GM12878 (cell line): ENCODE measurements at regions not wholly inside any gene's neighbourhood (a gene's known extent, or its start where the extent isn't known, plus 50 kb on each side); places are given as distances from the start of the nearest gene placed in this dataset.

ENCODE experiments used
- ATAC-seq: fragments of 200-7000 bp; cut with Tn5 transposase; 3 replicates; pipeline ENCODE4 v1.9.1; 2020; ENCODE audit warnings: mild to moderate bottlenecking, moderate library complexity
- BruUV-seq: library from RNA; stranded (reverse); fragments of 400-500 nt; replicated peaks from 2 replicates; lab custom pipeline; 2021; lab: Mats Ljungman, UMichigan
- CTCF ChIA-PET: fragments of 300-600 bp; sonication (Branson Sonifier 250); formaldehyde crosslinking; extraction: SDS; loops from one replicate; lab custom pipeline; 2021; ENCODE audit warnings: inconsistent platforms; lab: Yijun Ruan, JAX
- POLR2A ChIA-PET: fragments of 350-600 bp; formaldehyde crosslinking; extraction: SDS; loops from one replicate; lab custom pipeline; 2021; ENCODE audit warnings: inconsistent platforms; lab: Charles Lee
- RAD21 ChIA-PET: fragments of 300-600 bp; sonication (Branson Sonifier 250); formaldehyde crosslinking; loops from one replicate; lab custom pipeline; 2023; ENCODE audit warnings: antibody characterized with exemption; ENCODE audit not compliant: unreplicated experiment; lab: Charles Lee
- SMC1A ChIA-PET: fragments of 300-600 bp; sonication (Branson Sonifier 250); formaldehyde crosslinking; loops from one replicate; lab custom pipeline; 2023; ENCODE audit not compliant: unreplicated experiment, uncharacterized antibody; lab: Charles Lee
- DNase-seq: peaks from one replicate; pipeline ENCODE4 v3.0.0-alpha.2; 2011; ENCODE audit warnings: low read depth, low spot score
- FAIRE-seq: peaks from 3 replicates; lab custom pipeline; 2011; peaks lifted over from hg19 to GRCh38; lab: Jason Lieb, UNC
- H2AFZ ChIP-seq: 2 replicates; pipeline ENCODE4 v1.6.0; 2011; ENCODE audit warnings: low read depth, low read length, control low read depth; ENCODE audit not compliant: control insufficient read depth
- H3K27ac ChIP-seq: 2 replicates; pipeline ENCODE4 v1.5.1; 2011; ENCODE audit warnings: control low read depth; ENCODE audit not compliant: control insufficient read depth, insufficient read depth
- H3K27me3 ChIP-seq, 2 experiments: replicated peaks in 1 of 2; 2 replicates each; pipeline versions ENCODE4 v1.6.0 to v1.6.1; 2011; ENCODE audit warnings: low read length in 1 of 2; ENCODE audit not compliant: control insufficient read depth in 2 of 2, insufficient read depth in 2 of 2
- H3K36me3 ChIP-seq, 2 experiments: 2 replicates each; pipeline ENCODE4 v1.5.1; 2011; ENCODE audit warnings: low read length in 1 of 2; ENCODE audit not compliant: control insufficient read depth in 2 of 2, insufficient read depth in 2 of 2
- H3K4me1 ChIP-seq: 2 replicates; pipeline ENCODE4 v1.6.1; 2011; ENCODE audit warnings: mild to moderate bottlenecking, low read length, moderate library complexity, mixed read lengths; ENCODE audit not compliant: control insufficient read depth, insufficient read depth
- H3K4me2 ChIP-seq: 2 replicates; pipeline ENCODE4 v1.6.0; 2011; ENCODE audit warnings: control low read depth; ENCODE audit not compliant: control insufficient read depth, insufficient read depth
- H3K4me3 ChIP-seq: fragments of 200-600 bp; sonication (generic); 2 replicates; pipeline ENCODE4 v1.5.1; 2016
- H3K79me2 ChIP-seq: 2 replicates; pipeline ENCODE4 v1.6.0; 2011; ENCODE audit warnings: low read length; ENCODE audit not compliant: control insufficient read depth, insufficient read depth
- H3K9ac ChIP-seq: 2 replicates; pipeline ENCODE4 v1.8.0; 2011; ENCODE audit warnings: low read length, control low read depth, mixed read lengths; ENCODE audit not compliant: control insufficient read depth, insufficient read depth
- H3K9me3 ChIP-seq: replicated peaks from 3 replicates; pipeline ENCODE4 v1.5.1; 2011; ENCODE audit warnings: mild to moderate bottlenecking, low read length; ENCODE audit not compliant: control insufficient read depth, insufficient read depth
- H4K20me1 ChIP-seq: 2 replicates; pipeline ENCODE4 v1.6.0; 2011; ENCODE audit not compliant: control insufficient read depth, insufficient read depth
- IRF3 ChIP-seq: fragments of 450-650 bp; IDR thresholded peaks from 2 replicates; pipeline ENCODE4 v1.6.1; 2014; ENCODE audit warnings: mild to moderate bottlenecking
- MYB ChIP-seq: fragments of 150-350 bp; IDR thresholded peaks from 2 replicates; pipeline ENCODE4 v1.6.1; 2014; ENCODE audit warnings: mild to moderate bottlenecking, low read depth, low read length, borderline replicate concordance
- PAX8 ChIP-seq: fragments of 450-650 bp; IDR thresholded peaks from 2 replicates; pipeline ENCODE4 v1.6.1; 2017; ENCODE audit warnings: mild to moderate bottlenecking, moderate library complexity
- SIN3A ChIP-seq: IDR thresholded peaks from 2 replicates; pipeline ENCODE4 v1.6.1; 2012; ENCODE audit warnings: low read depth, low read length, improper control_type of control experiment
- SMAD1 ChIP-seq: fragments of 450-650 bp; IDR thresholded peaks from 2 replicates; pipeline ENCODE4 v1.6.1; 2018; ENCODE audit warnings: mild to moderate bottlenecking, low read depth; ENCODE audit not compliant: partially characterized antibody
- SREBF2 ChIP-seq: IDR thresholded peaks from 2 replicates; pipeline ENCODE4 v1.6.1; 2012; ENCODE audit warnings: mild to moderate bottlenecking, low read length
- TCF12 ChIP-seq: IDR thresholded peaks from 2 replicates; pipeline ENCODE4 v1.6.1; 2011; ENCODE audit warnings: low read depth, mild to moderate bottlenecking, low read length
- WGBS: methylation state at CpG from one replicate; pipeline ENCODE4 v1.1.6; 2016; ENCODE audit warnings: low lambda C conversion rate; ENCODE audit not compliant: insufficient replicate concordance, insufficient coverage; ENCODE audit errors: missing lambda C conversion rate; 5-methylcytosine and 5-hydroxymethylcytosine counted together
- in situ Hi-C: fragments of 300-500 bp; cut with MboI; formaldehyde crosslinking; loops from 9 replicates; pipeline ENCODE4 v1.14.3; 2018; ENCODE audit warnings: mixed read lengths
- intact Hi-C: fragments of 100-400 bp; cut with micrococcal nuclease; formaldehyde crosslinking; loops from one replicate; pipeline ENCODE4 v1.14.2; 2022; ENCODE audit not compliant: unreplicated experiment

- POLR2A ChIA-PET = no interaction called here
- Histone ChIP-seq H3K4me3 (no peak overlapping the region), H4K20me1 (no peaks in the 10 kb centered on the region), H3K27ac (no peak overlapping the region), H3K9me3 (no peaks in the 10 kb centered on the region; the same call in 2 of the 3 replicates), H3K36me3 (no peaks in the 10 kb centered on the region), H3K4me1 (no peaks in the 10 kb centered on the region), H3K4me2 (no peak overlapping the region), H3K79me2 (no peaks in the 10 kb centered on the region), H2AFZ (no peak overlapping the region), H3K9ac (no peak overlapping the region), H3K27me3 (no peaks in the 10 kb centered on the region)
- FAIRE-seq (no peak), ATAC-seq (no peak), DNase-seq (no peak)
- intact Hi-C loops = no loop called here
- RAD21 ChIA-PET = no interaction called here
- CTCF ChIA-PET = no interaction called here
- SMC1A ChIA-PET = no interaction called here
- TF ChIP-seq IRF3 (no peak), SMAD1 (no peak), TCF12 (no peak), PAX8 (no peak), SREBF2 (no peak), MYB (no peak), SIN3A (no peak)
- 53% methylated on average over 24 of the region's 24 CpGs for WGBS
- BruUV-seq = no TSS peak
- in situ Hi-C loops = no loop called here
These were observed 129.3 kb upstream of the SPACA7 start for GRCh38 chr13:112246731-112247470.
